ENCODE measurements at regions not wholly inside any gene's neighbourhood (a gene's known extent, or its start where the extent isn't known, plus 50 kb on each side); places are given as distances from the start of the nearest gene placed in this dataset.
"Not testable (repeated sequence)": the region's sequence is repeated elsewhere in the genome, so short reads cannot be mapped to it uniquely, and the experiment has no call there.

GRCh38 chr2:7681881-7682461 is 764.8 kb downstream of the RNF144A start:
- peaks cover 3% of the 10 kb centered on the region for H3K9me3 Mint-ChIP-seq
- no peaks in the 10 kb centered on the region for H3K27me3 Mint-ChIP-seq
- peaks cover 12% of the 10 kb centered on the region for H3K4me1 Mint-ChIP-seq (ENCODE audit: low read depth)
- DNase-seq: no peak
- H3K27ac Mint-ChIP-seq: no peak overlapping the region
- H3K36me3 Mint-ChIP-seq (ENCODE audit: low read depth): no peaks in the 10 kb centered on the region
- no peak overlapping the region for H3K4me3 Mint-ChIP-seq

- Mint-ChIP-seq H3K27ac (no peak overlapping the region), H3K27me3 (no peaks in the 10 kb centered on the region), H3K9me3 (peaks cover 3% of the 10 kb centered on the region), H3K4me3 (no peak overlapping the region), H3K36me3 (ENCODE audit: low read depth) (no peaks in the 10 kb centered on the region), H3K4me1 (ENCODE audit: low read depth) (peaks cover 12% of the 10 kb centered on the region)
- no peak for DNase-seq
These were observed 766.0 kb downstream of the RNF144A start for GRCh38 chr2:7683196-7683595.

GRCh38 chr2:7683708-7684107 is 766.5 kb downstream of the RNF144A start:
- Mint-ChIP-seq H3K27ac (no peak overlapping the region), H3K9me3 (peaks cover 3% of the 10 kb centered on the region), H3K27me3 (no peaks in the 10 kb centered on the region), H3K36me3 (ENCODE audit: low read depth) (no peaks in the 10 kb centered on the region), H3K4me3 (no peak overlapping the region), H3K4me1 (ENCODE audit: low read depth) (peaks cover 9% of the 10 kb centered on the region)
- no peak for DNase-seq

- Mint-ChIP-seq H3K36me3 (ENCODE audit: low read depth) (no peaks in the 10 kb centered on the region), H3K9me3 (peaks cover 3% of the 10 kb centered on the region), H3K4me1 (ENCODE audit: low read depth) (peaks cover under 1% of the 10 kb centered on the region), H3K27me3 (no peaks in the 10 kb centered on the region), H3K27ac (no peak overlapping the region), H3K4me3 (no peak overlapping the region)
- DNase-seq: no peak
These were observed 768.3 kb downstream of the RNF144A start for GRCh38 chr2:7685342-7686015.

GRCh38 chr2:7686016-7686385 is 768.8 kb downstream of the RNF144A start:
- DNase-seq: no peak
- Mint-ChIP-seq H3K4me3 (no peak overlapping the region), H3K36me3 (ENCODE audit: low read depth) (no peaks in the 10 kb centered on the region), H3K9me3 (peaks cover 3% of the 10 kb centered on the region), H3K4me1 (ENCODE audit: low read depth) (peaks cover 3% of the 10 kb centered on the region), H3K27me3 (no peaks in the 10 kb centered on the region), H3K27ac (no peak overlapping the region)

- Mint-ChIP-seq H3K4me1 (ENCODE audit: low read depth) (peaks cover 40% of the 10 kb centered on the region), H3K36me3 (ENCODE audit: low read depth) (no peaks in the 10 kb centered on the region), H3K27ac (no peak overlapping the region), H3K27me3 (no peaks in the 10 kb centered on the region), H3K9me3 (no peaks in the 10 kb centered on the region), H3K4me3 (no peak overlapping the region)
- no peak for DNase-seq
These were observed 774.9 kb downstream of the RNF144A start for GRCh38 chr2:7691961-7692656.

- Mint-ChIP-seq H3K9me3 (peaks cover 2% of the 10 kb centered on the region), H3K36me3 (ENCODE audit: low read depth) (no peaks in the 10 kb centered on the region), H3K4me1 (ENCODE audit: low read depth) (peaks cover 40% of the 10 kb centered on the region), H3K27me3 (no peaks in the 10 kb centered on the region), H3K27ac (no peak overlapping the region), H3K4me3 (no peak overlapping the region)
- DNase-seq: no peak
These were observed 775.5 kb downstream of the RNF144A start for GRCh38 chr2:7692657-7693161.

GRCh38 chr2:7693246-7694075 is 776.2 kb downstream of the RNF144A start:
- Mint-ChIP-seq H3K9me3 (peaks cover 2% of the 10 kb centered on the region), H3K27me3 (no peaks in the 10 kb centered on the region), H3K27ac (peak overlapping the region; percentile 78), H3K36me3 (ENCODE audit: low read depth) (no peaks in the 10 kb centered on the region), H3K4me1 (ENCODE audit: low read depth) (peaks cover 40% of the 10 kb centered on the region), H3K4me3 (no peak overlapping the region)
- DNase-seq: no peak

- Mint-ChIP-seq H3K27me3 (no peaks in the 10 kb centered on the region), H3K27ac (peak overlapping the region; percentile 78), H3K4me1 (ENCODE audit: low read depth) (peaks cover 40% of the 10 kb centered on the region), H3K4me3 (no peak overlapping the region), H3K36me3 (ENCODE audit: low read depth) (no peaks in the 10 kb centered on the region), H3K9me3 (peaks cover 2% of the 10 kb centered on the region)
- DNase-seq: no peak
These were observed 777.1 kb downstream of the RNF144A start for GRCh38 chr2:7694076-7694985.

- not testable (repeated sequence) for H3K27ac Mint-ChIP-seq; H3K36me3 Mint-ChIP-seq (ENCODE audit: low read depth); H3K4me3 Mint-ChIP-seq; DNase-seq; H3K9me3 Mint-ChIP-seq; H3K27me3 Mint-ChIP-seq
- peaks cover 36% of the 10 kb centered on the region for H3K4me1 Mint-ChIP-seq (ENCODE audit: low read depth)
These were observed 779.3 kb downstream of the RNF144A start for GRCh38 chr2:7696556-7696955.

GRCh38 chr2:7697052-7697451 is 779.8 kb downstream of the RNF144A start:
- Mint-ChIP-seq H3K4me1 (ENCODE audit: low read depth) (peaks cover 33% of the 10 kb centered on the region), H3K36me3 (ENCODE audit: low read depth) (no peaks in the 10 kb centered on the region), H3K4me3 (no peak overlapping the region), H3K27me3 (no peaks in the 10 kb centered on the region), H3K27ac (no peak overlapping the region), H3K9me3 (peaks cover 2% of the 10 kb centered on the region)
- DNase-seq: no peak

- no peak for DNase-seq
- H3K27me3 Mint-ChIP-seq: no peaks in the 10 kb centered on the region
- H3K9me3 Mint-ChIP-seq: peaks cover 2% of the 10 kb centered on the region
- no peak overlapping the region for H3K4me3 Mint-ChIP-seq
- peaks cover 7% of the 10 kb centered on the region for H3K4me1 Mint-ChIP-seq (ENCODE audit: low read depth)
- no peak overlapping the region for H3K27ac Mint-ChIP-seq
- H3K36me3 Mint-ChIP-seq (ENCODE audit: low read depth): no peaks in the 10 kb centered on the region
These were observed 784.6 kb downstream of the RNF144A start for GRCh38 chr2:7701791-7702190.

GRCh38 chr2:7703048-7703447 is 785.8 kb downstream of the RNF144A start:
- Mint-ChIP-seq H3K4me3 (no peak overlapping the region), H3K9me3 (no peaks in the 10 kb centered on the region), H3K27ac (no peak overlapping the region), H3K36me3 (ENCODE audit: low read depth) (no peaks in the 10 kb centered on the region), H3K27me3 (no peaks in the 10 kb centered on the region), H3K4me1 (ENCODE audit: low read depth) (peaks cover 7% of the 10 kb centered on the region)
- no peak for DNase-seq

All from activated T-cell treated with anti-CD3 and anti-CD28 coated beads, Interleukin-2, amount 50 U/mL, for 24 hours (primary cell).